GM19099 (cell line): ENCODE measurements at regions not wholly inside any gene's neighbourhood (a gene's known extent, or its start where the extent isn't known, plus 50 kb on each side); places are given as distances from the start of the nearest gene placed in this dataset.

Source experiments
- POLR2A ChIP-seq: IDR thresholded peaks from 3 replicates; pipeline ENCODE4 v1.6.1; 2011; ENCODE audit warnings: low read depth; ENCODE audit not compliant: insufficient read length; ENCODE audit errors: extremely low read depth

GRCh38 chr10:43795639-43796038 is 147.0 kb upstream of the ZNF32 start:
- TF ChIP-seq POLR2A = no peak

GRCh38 chr10:43795093-43795492 is 146.4 kb upstream of the ZNF32 start:
- TF ChIP-seq POLR2A = no peak

- TF ChIP-seq POLR2A = no peak
These were observed 145.6 kb upstream of the ZNF32 start for GRCh38 chr10:43794181-43794815.

- TF ChIP-seq POLR2A = no peak
These were observed 145.0 kb upstream of the ZNF32 start for GRCh38 chr10:43793704-43794103.

GRCh38 chr10:43790147-43790546 is 141.5 kb upstream of the ZNF32 start:
- no peak for TF ChIP-seq POLR2A

GRCh38 chr10:43785252-43785651 is 136.6 kb upstream of the ZNF32 start:
- TF ChIP-seq POLR2A = no peak

GRCh38 chr10:43782814-43783213 is 134.1 kb upstream of the ZNF32 start:
- TF ChIP-seq POLR2A = no peak

- TF ChIP-seq POLR2A = no peak
These were observed 133.0 kb upstream of the ZNF32 start for GRCh38 chr10:43781480-43782361.

- no peak for TF ChIP-seq POLR2A
These were observed 129.9 kb upstream of the ZNF32 start for GRCh38 chr10:43778571-43778970.

GRCh38 chr10:43775384-43775783 is 126.7 kb upstream of the ZNF32 start:
- no peak for TF ChIP-seq POLR2A

GRCh38 chr10:43774234-43774769 is 125.6 kb upstream of the ZNF32 start:
- no peak for TF ChIP-seq POLR2A

GRCh38 chr10:43773736-43774135 is 125.1 kb upstream of the ZNF32 start:
- TF ChIP-seq POLR2A = no peak

- TF ChIP-seq POLR2A = no peak
These were observed 123.5 kb upstream of the ZNF32 start for GRCh38 chr10:43772171-43772570.

GRCh38 chr10:43771675-43772074 is 123.0 kb upstream of the ZNF32 start:
- TF ChIP-seq POLR2A = no peak

- no peak for TF ChIP-seq POLR2A
These were observed 116.8 kb upstream of the ZNF32 start for GRCh38 chr10:43765516-43765915.

GRCh38 chr10:43763846-43764245 is 115.2 kb upstream of the ZNF32 start:
- no peak for TF ChIP-seq POLR2A
